Neural progenitor cell (in vitro differentiated cells): ENCODE measurements at regions not wholly inside any gene's neighbourhood (a gene's known extent, or its start where the extent isn't known, plus 50 kb on each side); places are given as distances from the start of the nearest gene placed in this dataset.

Experiments used
- EZH2 ChIP-seq: fragments of 200-600 bp; sonication (generic); IDR thresholded peaks from 2 replicates; pipeline ENCODE4 v1.6.1; 2017; ENCODE audit warnings: antibody characterized with exemption, mild to moderate bottlenecking, moderate library complexity
- TF ChIP-seq, protein P1 (sequence below): fragments of 200-600 bp; sonication (generic); IDR thresholded peaks from 2 replicates; pipeline ENCODE4 v1.5.1; 2017; ENCODE audit warnings: antibody characterized with exemption, mild to moderate bottlenecking

DNA sequence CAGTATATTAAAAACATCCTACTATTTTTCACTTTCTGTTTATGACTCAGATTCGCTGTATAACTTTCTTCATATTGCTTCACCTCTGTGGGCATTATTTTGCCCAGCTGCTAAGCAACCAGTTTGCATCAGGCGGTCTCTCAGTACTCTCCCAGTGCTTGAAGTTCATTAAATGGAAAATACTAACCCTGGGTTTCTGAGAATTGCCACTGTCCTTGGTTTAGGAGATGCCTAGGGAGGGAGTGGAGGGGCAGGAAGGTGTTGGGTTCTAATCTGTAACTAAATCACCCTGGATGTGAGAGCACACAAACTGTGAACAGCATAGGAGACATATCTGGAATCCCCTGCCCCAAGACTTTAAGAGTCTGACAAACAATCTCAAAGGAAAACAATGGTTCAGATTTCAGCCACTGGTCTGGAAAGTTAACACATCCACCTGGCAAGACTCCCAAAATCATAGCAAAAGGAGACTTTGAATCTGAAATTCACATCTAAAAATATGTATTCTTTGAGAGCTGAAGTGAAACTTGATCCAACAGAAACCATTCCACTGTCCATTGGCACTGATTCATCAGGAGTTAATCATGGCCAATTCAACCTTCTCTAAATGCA, 540.0 kb downstream of the SOX6 start:
- TF ChIP-seq, protein P1, sequence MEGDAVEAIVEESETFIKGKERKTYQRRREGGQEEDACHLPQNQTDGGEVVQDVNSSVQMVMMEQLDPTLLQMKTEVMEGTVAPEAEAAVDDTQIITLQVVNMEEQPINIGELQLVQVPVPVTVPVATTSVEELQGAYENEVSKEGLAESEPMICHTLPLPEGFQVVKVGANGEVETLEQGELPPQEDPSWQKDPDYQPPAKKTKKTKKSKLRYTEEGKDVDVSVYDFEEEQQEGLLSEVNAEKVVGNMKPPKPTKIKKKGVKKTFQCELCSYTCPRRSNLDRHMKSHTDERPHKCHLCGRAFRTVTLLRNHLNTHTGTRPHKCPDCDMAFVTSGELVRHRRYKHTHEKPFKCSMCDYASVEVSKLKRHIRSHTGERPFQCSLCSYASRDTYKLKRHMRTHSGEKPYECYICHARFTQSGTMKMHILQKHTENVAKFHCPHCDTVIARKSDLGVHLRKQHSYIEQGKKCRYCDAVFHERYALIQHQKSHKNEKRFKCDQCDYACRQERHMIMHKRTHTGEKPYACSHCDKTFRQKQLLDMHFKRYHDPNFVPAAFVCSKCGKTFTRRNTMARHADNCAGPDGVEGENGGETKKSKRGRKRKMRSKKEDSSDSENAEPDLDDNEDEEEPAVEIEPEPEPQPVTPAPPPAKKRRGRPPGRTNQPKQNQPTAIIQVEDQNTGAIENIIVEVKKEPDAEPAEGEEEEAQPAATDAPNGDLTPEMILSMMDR = no peak
- no peak for TF ChIP-seq EZH2
